Tibial artery (tissue), 4 donors: ENCODE measurements at regions not wholly inside any gene's neighbourhood (a gene's known extent, or its start where the extent isn't known, plus 50 kb on each side); places are given as distances from the start of the nearest gene placed in this dataset.
"Not testable (repeated sequence)": the region's sequence is repeated elsewhere in the genome, so short reads cannot be mapped to it uniquely, and the experiment has no call there.

ENCODE experiments used
- DNase-seq, 2 donors: peaks; one replicate each; pipeline ENCODE4 v3.0.0-alpha.2; 2019
- H3K27ac ChIP-seq, 2 donors: fragments of 200-600 bp; sonication (generic) in 1 of 2; 1 replicate in 1 of 2; 2 replicates in 1 of 2; pipeline ENCODE4 v1.5.1; 2018 to 2019; ENCODE audit warnings: mild to moderate bottlenecking in 1 of 2
- H3K27me3 ChIP-seq, 2 donors: fragments of 200-600 bp; sonication (generic) in 1 of 2; one replicate each; pipeline versions ENCODE4 v1.5.1 to v1.6.0; 2016 to 2019
- H3K36me3 ChIP-seq, 3 donors: fragments of 200-600 bp; sonication (generic) in 2 of 3; one replicate each; pipeline ENCODE4 v1.5.1; 2016 to 2019; ENCODE audit warnings: mild to moderate bottlenecking in 2 of 3
- H3K4me1 ChIP-seq, 4 donors: fragments of 200-600 bp; sonication (generic) in 2 of 4; 1 replicate in 3 of 4; 2 replicates in 1 of 4; pipeline ENCODE4 v1.5.1; 2016 to 2019
- H3K4me3 ChIP-seq, 2 donors: fragments of 200-600 bp; sonication (generic) in 1 of 2; 1 replicate in 1 of 2; 2 replicates in 1 of 2; pipeline ENCODE4 v1.5.1; 2018 to 2019; ENCODE audit warnings: mild to moderate bottlenecking in 2 of 2
- H3K9me3 ChIP-seq, 3 donors: fragments of 200-600 bp; sonication (generic) in 1 of 3; one replicate each; pipeline ENCODE4 v1.5.1; 2016 to 2019
- intact Hi-C: fragments of 100-400 bp; cut with DNase I; formaldehyde crosslinking; loops from one replicate; pipeline ENCODE4 v1.15.0; 2023; ENCODE audit warnings: low total_unique reads
- TF ChIP-seq, protein P1 (sequence below), 2 experiments: fragments of 200-600 bp in 1 of 2; fragments of 450-650 bp in 1 of 2; IDR thresholded peaks; one replicate each; pipeline ENCODE4 v1.5.1; 2017 to 2019; ENCODE audit warnings: antibody characterized with exemption in 2 of 2, mild to moderate bottlenecking in 1 of 2, moderate library complexity in 1 of 2

DNA sequence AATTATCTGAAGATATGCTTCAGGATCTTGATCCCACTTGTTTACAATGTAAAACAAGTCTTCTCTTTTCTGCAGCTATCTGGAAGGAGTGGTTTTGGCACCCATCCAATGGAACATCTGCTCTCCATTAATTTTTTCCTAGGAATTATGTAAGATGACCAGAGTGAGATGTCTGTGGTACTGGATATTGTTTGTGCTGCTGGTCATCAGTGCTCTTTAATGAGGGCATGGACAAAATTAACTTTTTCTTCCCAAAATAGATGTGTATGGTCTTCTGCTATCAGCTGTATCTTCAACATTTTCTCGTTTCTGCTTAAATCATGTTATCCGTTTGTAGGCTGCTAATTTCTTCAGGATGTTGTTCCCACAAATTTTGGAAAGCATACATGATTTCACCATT, 415.4 kb upstream of the KLHL1 start:
- H3K4me1 ChIP-seq = no peaks in the 10 kb centered on the region
- no peaks in the 10 kb centered on the region for H3K27me3 ChIP-seq
- no peaks in the 10 kb centered on the region for H3K9me3 ChIP-seq
- TF ChIP-seq, protein P1, sequence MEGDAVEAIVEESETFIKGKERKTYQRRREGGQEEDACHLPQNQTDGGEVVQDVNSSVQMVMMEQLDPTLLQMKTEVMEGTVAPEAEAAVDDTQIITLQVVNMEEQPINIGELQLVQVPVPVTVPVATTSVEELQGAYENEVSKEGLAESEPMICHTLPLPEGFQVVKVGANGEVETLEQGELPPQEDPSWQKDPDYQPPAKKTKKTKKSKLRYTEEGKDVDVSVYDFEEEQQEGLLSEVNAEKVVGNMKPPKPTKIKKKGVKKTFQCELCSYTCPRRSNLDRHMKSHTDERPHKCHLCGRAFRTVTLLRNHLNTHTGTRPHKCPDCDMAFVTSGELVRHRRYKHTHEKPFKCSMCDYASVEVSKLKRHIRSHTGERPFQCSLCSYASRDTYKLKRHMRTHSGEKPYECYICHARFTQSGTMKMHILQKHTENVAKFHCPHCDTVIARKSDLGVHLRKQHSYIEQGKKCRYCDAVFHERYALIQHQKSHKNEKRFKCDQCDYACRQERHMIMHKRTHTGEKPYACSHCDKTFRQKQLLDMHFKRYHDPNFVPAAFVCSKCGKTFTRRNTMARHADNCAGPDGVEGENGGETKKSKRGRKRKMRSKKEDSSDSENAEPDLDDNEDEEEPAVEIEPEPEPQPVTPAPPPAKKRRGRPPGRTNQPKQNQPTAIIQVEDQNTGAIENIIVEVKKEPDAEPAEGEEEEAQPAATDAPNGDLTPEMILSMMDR (IDR thresholded peaks at IDR 0.05) = no peak
- H3K27ac ChIP-seq = no peak overlapping the region
- intact Hi-C loops = no loop called here
- no peak overlapping the region for H3K4me3 ChIP-seq
- no peak for DNase-seq
- H3K36me3 ChIP-seq = no peaks in the 10 kb centered on the region

GRCh38 chr13:70520275-70521036, 412.2 kb upstream of the KLHL1 start:
- H3K27me3 ChIP-seq = no peaks in the 10 kb centered on the region
- H3K27ac ChIP-seq = no peak overlapping the region
- no peaks in the 10 kb centered on the region for H3K36me3 ChIP-seq
- no peak for DNase-seq
- H3K9me3 ChIP-seq = no peaks in the 10 kb centered on the region
- H3K4me1 ChIP-seq = no peaks in the 10 kb centered on the region
- intact Hi-C loops = no loop called here
- no peak overlapping the region for H3K4me3 ChIP-seq
- TF ChIP-seq, protein P1 (IDR thresholded peaks at IDR 0.05) = no peak

DNA sequence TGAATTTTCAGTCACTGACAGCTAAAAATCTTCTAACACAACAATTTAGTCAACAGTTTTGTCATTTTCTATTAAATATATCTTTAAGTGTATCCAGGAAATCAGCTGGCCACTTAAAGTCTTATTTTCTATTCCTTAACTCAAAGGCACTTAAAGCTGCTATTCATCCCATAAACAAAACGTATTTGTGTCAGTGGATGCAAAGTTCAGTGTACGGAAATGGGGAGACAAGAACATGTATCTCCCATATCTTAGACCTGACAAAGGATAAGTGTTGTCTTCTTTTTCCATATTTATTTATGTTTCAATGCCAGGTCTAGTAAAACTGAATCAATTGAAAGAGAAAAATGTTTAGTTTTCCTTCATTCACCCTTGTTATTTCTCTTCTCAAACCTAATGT, 409.8 kb upstream of the KLHL1 start:
- H3K27ac ChIP-seq = no peak overlapping the region
- H3K27me3 ChIP-seq = no peaks in the 10 kb centered on the region
- intact Hi-C loops = no loop called here
- TF ChIP-seq, protein P1 (IDR thresholded peaks at IDR 0.05) = no peak
- no peak overlapping the region for H3K4me3 ChIP-seq
- no peaks in the 10 kb centered on the region for H3K36me3 ChIP-seq
- H3K4me1 ChIP-seq = no peaks in the 10 kb centered on the region
- no peak for DNase-seq
- no peaks in the 10 kb centered on the region for H3K9me3 ChIP-seq

DNA sequence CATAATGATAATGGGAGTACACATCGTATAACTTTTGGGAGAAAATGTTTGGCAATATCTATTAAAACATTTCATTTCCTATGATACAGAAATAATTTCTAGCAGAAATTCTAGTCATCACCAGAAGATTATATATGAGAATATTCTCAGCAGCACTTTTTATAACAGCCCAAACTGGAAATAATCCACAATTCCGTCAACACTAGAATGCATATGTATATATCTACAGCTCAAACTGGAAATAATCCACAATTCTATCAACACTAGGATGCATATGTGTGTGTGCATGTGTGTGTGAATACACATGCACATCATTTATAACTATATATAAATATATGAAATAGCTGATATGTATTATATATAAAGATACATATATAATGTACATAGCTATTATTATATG, 408.0 kb upstream of the KLHL1 start:
- Histone ChIP-seq H3K27ac (no peak overlapping the region), H3K4me1 (no peaks in the 10 kb centered on the region), H3K36me3 (no peaks in the 10 kb centered on the region), H3K4me3 (no peak overlapping the region), H3K27me3 (no peaks in the 10 kb centered on the region), H3K9me3 (no peaks in the 10 kb centered on the region)
- intact Hi-C loops = no loop called here
- TF ChIP-seq, protein P1 (IDR thresholded peaks at IDR 0.05) = no peak
- DNase-seq = no peak

DNA sequence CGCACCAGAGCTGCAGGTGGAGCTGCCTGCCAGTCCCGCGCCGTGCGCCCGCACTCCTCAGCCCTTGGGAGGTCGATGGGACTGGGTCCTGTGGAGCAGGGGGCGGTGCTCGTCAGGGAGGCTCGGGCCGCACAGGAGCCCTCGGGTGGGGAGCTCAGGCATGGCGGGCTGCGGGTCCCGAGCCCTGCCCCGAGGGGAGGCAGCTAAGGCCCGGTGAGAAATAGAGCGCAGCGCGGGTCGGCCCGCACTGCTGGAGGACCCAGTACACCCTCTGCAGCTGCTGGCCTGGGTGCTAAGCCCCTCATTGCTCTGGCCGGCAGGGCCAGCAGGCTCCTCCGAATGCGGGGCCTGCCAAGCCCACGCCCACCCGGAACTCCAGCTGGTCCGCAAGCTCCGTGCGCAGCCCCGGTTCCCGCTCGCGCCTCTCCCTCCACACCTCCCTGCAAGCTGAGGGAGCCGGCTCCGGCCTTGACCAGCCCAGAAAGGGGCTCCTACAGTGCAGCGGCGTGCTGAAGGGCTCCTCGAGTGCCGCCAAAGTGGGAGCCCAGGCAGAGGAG, 403.7 kb upstream of the KLHL1 start:
- H3K9me3 ChIP-seq, H3K36me3 ChIP-seq, DNase-seq, H3K27me3 ChIP-seq, H3K4me3 ChIP-seq, intact Hi-C loops, H3K4me1 ChIP-seq, H3K27ac ChIP-seq: not testable (repeated sequence)

GRCh38 chr13:70505809-70506208, 397.6 kb upstream of the KLHL1 start:
- DNase-seq = no peak
- Histone ChIP-seq H3K4me1 (no peaks in the 10 kb centered on the region), H3K4me3 (no peak overlapping the region), H3K9me3 (no peaks in the 10 kb centered on the region), H3K27me3 (no peaks in the 10 kb centered on the region), H3K36me3 (no peaks in the 10 kb centered on the region), H3K27ac (no peak overlapping the region)
- TF ChIP-seq, protein P1 (IDR thresholded peaks at IDR 0.05) = no peak
- intact Hi-C loops = no loop called here
